A549 (cell line): ENCODE measurements at regions not wholly inside any gene's neighbourhood (a gene's known extent, or its start where the extent isn't known, plus 50 kb on each side); places are given as distances from the start of the nearest gene placed in this dataset.

Experiments
- ATAC-seq, 2 experiments: fragments of 200-7000 bp in 1 of 2; fragments of >200 bp in 1 of 2; cut with Nextera tagmentation in 1 of 2; cut with Tn5 transposase in 1 of 2; 3 replicates each; pipeline versions ENCODE4 v1.8.0 to v1.9.1; 2018 to 2020; ENCODE audit warnings: mild to moderate bottlenecking in 1 of 2, moderate library complexity in 1 of 2
- CTCF ChIA-PET: fragments of 300-600 bp; sonication (Branson Sonifier 250); formaldehyde crosslinking; extraction: SDS; loops from one replicate; lab custom pipeline; 2021; ENCODE audit warnings: antibody characterized with exemption, inconsistent platforms; lab: Yijun Ruan, JAX
- POLR2A ChIA-PET: fragments of 350-600 bp; formaldehyde crosslinking; extraction: SDS; loops from one replicate; lab custom pipeline; 2021; ENCODE audit warnings: antibody characterized with exemption, inconsistent platforms; lab: Yijun Ruan, JAX
- DNase-seq, 2 experiments: peaks; one replicate each; pipeline versions ENCODE4 v3.0.0 to v3.0.0-alpha.2; 2011 to 2016; ENCODE audit warnings: low read depth in 1 of 2, low spot score in 1 of 2
- FAIRE-seq: peaks from 2 replicates; lab custom pipeline; 2011; peaks lifted over from hg19 to GRCh38; lab: Jason Lieb, UNC
- H3K27ac ChIP-seq, 2 experiments: fragments of >200 bp; sonication (Bioruptor Twin); formaldehyde crosslinking; 3 replicates each; pipeline ENCODE4 v1.5.1; 2016 to 2017
- H3K4me1 ChIP-seq: fragments of >200 bp; sonication (Bioruptor Twin); formaldehyde crosslinking; 3 replicates; pipeline ENCODE4 v1.6.1; 2016
- H3K4me2 ChIP-seq: fragments of >200 bp; sonication (Bioruptor Twin); formaldehyde crosslinking; 3 replicates; pipeline ENCODE4 v1.6.1; 2016
- H3K4me3 ChIP-seq: fragments of >200 bp; sonication (Bioruptor Twin); formaldehyde crosslinking; 3 replicates; pipeline ENCODE4 v1.5.1; 2016
- H3K9me3 ChIP-seq: fragments of >200 bp; sonication (Bioruptor Twin); formaldehyde crosslinking; 3 replicates; pipeline ENCODE4 v1.6.1; 2016
- ATOH8 ChIP-seq: fragments of 250-450 bp; sonication (Bioruptor Pico); IDR thresholded peaks from 2 replicates; pipeline ENCODE4 v1.5.0; 2020; ENCODE audit warnings: low read depth, mild to moderate bottlenecking, moderate library complexity
- CBX8 ChIP-seq: fragments of 200-600 bp; sonication (generic); IDR thresholded peaks from 2 replicates; pipeline ENCODE4 v1.6.1; 2016
- E2F6 ChIP-seq: IDR thresholded peaks from 2 replicates; pipeline ENCODE4 v1.6.1; 2012; ENCODE audit warnings: low read depth, borderline replicate concordance
- EHF ChIP-seq: fragments of 250-450 bp; sonication (Bioruptor Pico); IDR thresholded peaks from 2 replicates; pipeline ENCODE4 v1.5.0; 2020; ENCODE audit warnings: mild to moderate bottlenecking
- ESRRA ChIP-seq: fragments of 150-350 bp; IDR thresholded peaks from 2 replicates; pipeline ENCODE4 v1.6.1; 2014; ENCODE audit warnings: mild to moderate bottlenecking, low read length, borderline replicate concordance
- FOXS1 ChIP-seq: fragments of 250-450 bp; sonication (Bioruptor Pico); IDR thresholded peaks from 2 replicates; pipeline ENCODE4 v1.5.0; 2020; ENCODE audit warnings: mild to moderate bottlenecking, moderate library complexity
- GATA3 ChIP-seq: IDR thresholded peaks from 2 replicates; pipeline ENCODE4 v1.6.1; 2012; ENCODE audit warnings: borderline replicate concordance
- HDAC2 ChIP-seq: fragments of 200-600 bp; sonication (generic); IDR thresholded peaks from 2 replicates; pipeline ENCODE4 v1.6.1; 2016
- HES2 ChIP-seq: fragments of >200 bp; sonication (Bioruptor Twin); formaldehyde crosslinking; IDR thresholded peaks from 2 replicates; pipeline ENCODE4 v1.6.1; 2016
- HEYL ChIP-seq: fragments of 250-450 bp; sonication (Bioruptor Pico); IDR thresholded peaks from 2 replicates; pipeline ENCODE4 v1.8.0; 2021; ENCODE audit warnings: mild to moderate bottlenecking, moderate library complexity
- HOXA7 ChIP-seq: fragments of 250-450 bp; sonication (Bioruptor Pico); IDR thresholded peaks from 2 replicates; pipeline ENCODE4 v1.5.0; 2020; ENCODE audit warnings: mild to moderate bottlenecking, moderate library complexity
- JUNB ChIP-seq: fragments of >200 bp; sonication (Bioruptor Twin); formaldehyde crosslinking; IDR thresholded peaks from 2 replicates; pipeline ENCODE4 v1.6.1; 2016
- KDM5A ChIP-seq: fragments of 200-600 bp; sonication (generic); IDR thresholded peaks from 2 replicates; pipeline ENCODE4 v1.6.1; 2016; ENCODE audit warnings: antibody characterized with exemption, mild to moderate bottlenecking
- MAFK ChIP-seq: fragments of 450-650 bp; IDR thresholded peaks from 2 replicates; pipeline ENCODE4 v1.6.1; 2014; ENCODE audit not compliant: partially characterized antibody
- MAX ChIP-seq: IDR thresholded peaks from 2 replicates; pipeline ENCODE4 v1.6.1; 2012
- MAZ ChIP-seq: fragments of 150-350 bp; IDR thresholded peaks from 2 replicates; pipeline ENCODE4 v1.6.1; 2014; ENCODE audit warnings: antibody characterized with exemption, low read depth, low read length, borderline replicate concordance
- NPAS2 ChIP-seq: fragments of 250-450 bp; sonication (Bioruptor Pico); IDR thresholded peaks from 2 replicates; pipeline ENCODE4 v1.8.0; 2022; ENCODE audit warnings: mild to moderate bottlenecking, moderate library complexity, borderline replicate concordance
- PHF8 ChIP-seq: fragments of 200-600 bp; sonication (generic); IDR thresholded peaks from 2 replicates; pipeline ENCODE4 v1.6.1; 2016; ENCODE audit warnings: low read depth, mild to moderate bottlenecking, antibody characterized with exemption, moderate library complexity, borderline replicate concordance
- POLR2A ChIP-seq: IDR thresholded peaks from 2 replicates; pipeline ENCODE4 v1.6.1; 2012; ENCODE audit warnings: mild to moderate bottlenecking, low read length
- RNF2 ChIP-seq: fragments of 200-600 bp; sonication (generic); IDR thresholded peaks from 2 replicates; pipeline ENCODE4 v1.6.1; 2016; ENCODE audit warnings: low read depth, mild to moderate bottlenecking, antibody characterized with exemption, moderate library complexity, borderline replicate concordance
- SREBF2 ChIP-seq: fragments of 450-650 bp; IDR thresholded peaks from 2 replicates; pipeline ENCODE4 v1.6.1; 2014; ENCODE audit warnings: mild to moderate bottlenecking, moderate library complexity
- TP53 ChIP-seq: fragments of 250-450 bp; sonication (Bioruptor Pico); IDR thresholded peaks from 2 replicates; pipeline ENCODE4 v1.5.0; 2021; ENCODE audit warnings: mild to moderate bottlenecking, moderate library complexity
- USF2 ChIP-seq: fragments of 450-650 bp; IDR thresholded peaks from 2 replicates; pipeline ENCODE4 v1.6.1; 2014; ENCODE audit warnings: antibody characterized with exemption
- ZC3H11A ChIP-seq: fragments of 450-650 bp; IDR thresholded peaks from 2 replicates; pipeline ENCODE4 v1.6.1; 2014; ENCODE audit warnings: antibody characterized with exemption, mild to moderate bottlenecking
- ZFP36 ChIP-seq: fragments of 450-650 bp; IDR thresholded peaks from 2 replicates; pipeline ENCODE4 v1.6.1; 2014; ENCODE audit warnings: borderline replicate concordance; ENCODE audit not compliant: partially characterized antibody
- whole genome bisulfite sequencing: methylation state at CpG from one replicate; pipeline ENCODE4 v1.1.6; 2017; ENCODE audit errors: missing lambda C conversion rate; 5-methylcytosine and 5-hydroxymethylcytosine counted together

- FAIRE-seq = no peak
- no peak overlapping the region for H3K4me3 ChIP-seq
- H3K4me1 ChIP-seq = no peaks in the 10 kb centered on the region
- H3K27ac ChIP-seq = no peak overlapping the region
- ChIA-PET CTCF (no interaction called here), POLR2A (no interaction called here)
- WGBS = 3% methylated on average over 3 of the region's 3 CpGs
- H3K4me2 ChIP-seq = no peak overlapping the region
- TF ChIP-seq FOXS1 (CRISPR knock-in tag) (no peak), USF2 (no peak), GATA3 (no peak), KDM5A (no peak), ESRRA (no peak), MAFK (no peak), POLR2A (no peak)
- H3K9me3 ChIP-seq = no peaks in the 10 kb centered on the region
- no peak for ATAC-seq
- no peak for DNase-seq
Measured at GRCh38 chr18:1191341-1191740, 286.7 kb downstream of the ADCYAP1 start.

- TF ChIP-seq MAZ (no peak), FOXS1 (CRISPR knock-in tag) (no peak), SREBF2 (no peak), ATOH8 (CRISPR knock-in tag) (no peak), HEYL (CRISPR knock-in tag) (no peak), MAX (no peak), NPAS2 (no peak), TP53 (CRISPR knock-in tag) (no peak), HOXA7 (no peak), MAFK (no peak), ZC3H11A (no peak), JUNB (no peak), CBX8 (no peak), HDAC2 (no peak), E2F6 (no peak), PHF8 (no peak), RNF2 (no peak), ZFP36 (no peak), HES2 (no peak)
- WGBS = 4% methylated on average over 1 of the region's 1 CpG
- H3K27ac ChIP-seq = no peak overlapping the region
- FAIRE-seq (no peak), DNase-seq (no peak), ATAC-seq (no peak)
- H3K4me3 ChIP-seq = no peak overlapping the region
- no peaks in the 10 kb centered on the region for H3K4me1 ChIP-seq
- CTCF ChIA-PET = no interaction called here
- H3K9me3 ChIP-seq = no peaks in the 10 kb centered on the region
- H3K4me2 ChIP-seq = no peak overlapping the region
- POLR2A ChIA-PET = no interaction called here
Measured at GRCh38 chr18:1213126-1213525, 308.5 kb downstream of the ADCYAP1 start.

- ATAC-seq (no peak), FAIRE-seq (no peak)
Measured at GRCh38 chr18:1222880-1223279, 318.2 kb downstream of the ADCYAP1 start.

More at GRCh38 chr18:1222880-1223279, 318.2 kb downstream of the ADCYAP1 start:
- CTCF ChIA-PET = no interaction called here
- Histone ChIP-seq H3K9me3 (no peaks in the 10 kb centered on the region), H3K4me1 (no peaks in the 10 kb centered on the region), H3K4me3 (no peak overlapping the region), H3K4me2 (no peak overlapping the region), H3K27ac (no peak overlapping the region)
- TF ChIP-seq EHF = no peak
- TF ChIP-seq HDAC2 = no peak
- TF ChIP-seq SREBF2 = no peak
- POLR2A ChIA-PET = no interaction called here
- no peak for DNase-seq
- whole genome bisulfite sequencing = 5% methylated on average over 2 of the region's 2 CpGs
